ENCODE measurements at regions not wholly inside any gene's neighbourhood (a gene's known extent, or its start where the extent isn't known, plus 50 kb on each side); places are given as distances from the start of the nearest gene placed in this dataset.

DNA sequence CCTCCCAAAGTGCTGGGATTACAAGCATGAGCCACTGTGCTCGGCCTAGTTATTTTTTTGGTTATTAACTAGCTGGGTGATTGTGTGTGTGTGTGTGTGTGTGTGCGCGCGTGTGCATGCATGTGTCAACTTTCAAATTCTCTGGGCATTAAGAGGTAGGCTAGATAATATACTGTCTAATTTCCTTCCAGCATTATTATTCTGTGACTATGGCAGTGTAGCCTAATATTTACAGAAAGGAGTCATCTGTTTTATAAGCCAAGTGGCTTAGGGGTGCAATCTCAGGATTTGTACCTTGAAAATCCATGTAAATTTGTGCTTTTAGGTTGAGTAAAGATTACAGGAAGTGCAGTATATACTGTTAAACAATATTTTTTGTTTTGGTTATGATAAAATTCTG lies 85.1 kb upstream of the ZBTB20 start:
- Histone ChIP-seq H3K27ac (ENCODE audit: low read depth, low read length) (no peak overlapping the region), H3K9me3 (ENCODE audit: control insufficient read depth in 2 of 3, low read length in 3 of 3) (no peaks in the 10 kb centered on the region), H3K27me3 (ENCODE audit: control insufficient read depth in 2 of 2, insufficient read depth in 2 of 2, low read length in 2 of 2) (no peaks in the 10 kb centered on the region), H3K4me3 (ENCODE audit: low read length) (no peak overlapping the region), H3K36me3 (ENCODE audit: control insufficient read depth in 2 of 3, insufficient read depth in 3 of 3, low read length in 3 of 3) (no peaks in the 10 kb centered on the region), H3K4me1 (ENCODE audit: control insufficient read depth in 2 of 2, insufficient read depth in 2 of 2, low read length in 2 of 2) (no peaks in the 10 kb centered on the region)
- H3K9me3 Mint-ChIP-seq, result no peaks in the 10 kb centered on the region
- intact Hi-C loops (cut with micrococcal nuclease), result no loop called here
- ATAC-seq, result no peak
- no peaks in the 10 kb centered on the region for H3K36me3 Mint-ChIP-seq
- peaks cover 0 to 4% (median 0%) of the 10 kb centered on the region in 5 donors for H3K27me3 Mint-ChIP-seq
- no peak for DNase-seq
- H3K27ac Mint-ChIP-seq, result no peak overlapping the region
- no peak overlapping the region for H3K4me3 Mint-ChIP-seq
- POLR2A ChIA-PET, result no interaction called here
- H3K4me1 Mint-ChIP-seq, result no peaks in the 10 kb centered on the region
- CTCF ChIA-PET, result no interaction called here

DNA sequence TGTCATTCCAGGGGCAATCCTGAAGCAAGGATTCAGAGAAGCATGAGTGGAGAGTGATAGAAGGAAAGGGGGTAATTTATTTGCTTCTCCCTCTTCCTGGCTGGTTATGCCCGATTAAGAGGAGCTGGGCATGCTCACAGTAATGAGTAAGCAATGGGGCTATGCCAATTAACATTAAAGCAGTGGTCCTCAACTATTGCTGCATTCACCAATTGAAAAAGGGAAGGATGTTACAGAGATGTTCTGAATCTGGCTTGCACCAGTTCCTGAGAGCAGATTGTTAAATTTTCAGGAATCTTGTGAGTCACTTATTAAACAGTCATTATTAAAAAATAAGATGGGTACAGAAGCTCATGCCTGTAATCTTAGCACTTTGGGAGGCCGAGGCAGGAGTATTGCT lies 85.9 kb upstream of the ZBTB20 start:
- Mint-ChIP-seq H3K27ac (no peak overlapping the region), H3K4me3 (no peak overlapping the region), H3K27me3 (peaks cover 0 to 4% (median 0%) of the 10 kb centered on the region in 5 donors), H3K36me3 (no peaks in the 10 kb centered on the region), H3K9me3 (no peaks in the 10 kb centered on the region), H3K4me1 (no peaks in the 10 kb centered on the region)
- Histone ChIP-seq H3K4me3 (ENCODE audit: low read length) (no peak overlapping the region), H3K36me3 (ENCODE audit: control insufficient read depth in 2 of 3, insufficient read depth in 3 of 3, low read length in 3 of 3) (no peaks in the 10 kb centered on the region), H3K27ac (ENCODE audit: low read depth, low read length) (no peak overlapping the region), H3K9me3 (ENCODE audit: control insufficient read depth in 2 of 3, low read length in 3 of 3) (no peaks in the 10 kb centered on the region), H3K4me1 (ENCODE audit: control insufficient read depth in 2 of 2, insufficient read depth in 2 of 2, low read length in 2 of 2) (no peaks in the 10 kb centered on the region), H3K27me3 (ENCODE audit: control insufficient read depth in 2 of 2, insufficient read depth in 2 of 2, low read length in 2 of 2) (no peaks in the 10 kb centered on the region)
- DNase-seq, result no peak
- POLR2A ChIA-PET, result no interaction called here
- no peak for ATAC-seq
- CTCF ChIA-PET, result no interaction called here
- intact Hi-C loops (cut with micrococcal nuclease), result no loop called here

DNA sequence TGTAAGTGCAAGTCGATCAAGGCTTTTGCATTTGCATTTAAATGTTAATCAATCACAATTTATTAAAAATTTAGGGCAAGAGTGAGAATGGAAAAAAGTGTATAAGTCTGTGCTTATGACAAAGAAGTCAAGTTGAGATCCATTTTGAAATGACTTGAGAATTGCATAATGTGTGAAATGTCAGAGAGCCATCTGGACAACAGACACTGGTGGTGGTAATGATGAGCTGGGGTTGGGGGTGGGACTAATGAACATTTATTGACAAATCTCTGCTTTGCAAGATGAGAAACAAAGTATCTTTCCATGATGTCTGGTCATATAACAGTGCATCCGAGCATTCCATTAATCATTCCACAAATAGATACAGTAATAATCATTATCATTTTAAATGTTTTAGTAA lies 89.4 kb upstream of the ZBTB20 start:
- ChIA-PET POLR2A (no interaction called here), CTCF (no interaction called here)
- DNase-seq (no peak), ATAC-seq (no peak)
- Histone ChIP-seq H3K4me1 (ENCODE audit: control insufficient read depth in 2 of 2, insufficient read depth in 2 of 2, low read length in 2 of 2) (no peaks in the 10 kb centered on the region), H3K4me3 (ENCODE audit: low read length) (no peak overlapping the region), H3K27ac (ENCODE audit: low read depth, low read length) (no peak overlapping the region), H3K9me3 (ENCODE audit: control insufficient read depth in 2 of 3, low read length in 3 of 3) (no peaks in the 10 kb centered on the region), H3K36me3 (ENCODE audit: control insufficient read depth in 2 of 3, insufficient read depth in 3 of 3, low read length in 3 of 3) (no peaks in the 10 kb centered on the region), H3K27me3 (ENCODE audit: control insufficient read depth in 2 of 2, insufficient read depth in 2 of 2, low read length in 2 of 2) (no peaks in the 10 kb centered on the region)
- H3K4me3 Mint-ChIP-seq, result no peak overlapping the region
- H3K4me1 Mint-ChIP-seq, result no peaks in the 10 kb centered on the region
- H3K27ac Mint-ChIP-seq, result no peak overlapping the region
- intact Hi-C loops (cut with micrococcal nuclease), result no loop called here
- no peaks in the 10 kb centered on the region for H3K27me3 Mint-ChIP-seq
- H3K9me3 Mint-ChIP-seq, result no peaks in the 10 kb centered on the region
- H3K36me3 Mint-ChIP-seq, result peaks cover 0 to 6% (median 0%) of the 10 kb centered on the region in 5 donors

DNA sequence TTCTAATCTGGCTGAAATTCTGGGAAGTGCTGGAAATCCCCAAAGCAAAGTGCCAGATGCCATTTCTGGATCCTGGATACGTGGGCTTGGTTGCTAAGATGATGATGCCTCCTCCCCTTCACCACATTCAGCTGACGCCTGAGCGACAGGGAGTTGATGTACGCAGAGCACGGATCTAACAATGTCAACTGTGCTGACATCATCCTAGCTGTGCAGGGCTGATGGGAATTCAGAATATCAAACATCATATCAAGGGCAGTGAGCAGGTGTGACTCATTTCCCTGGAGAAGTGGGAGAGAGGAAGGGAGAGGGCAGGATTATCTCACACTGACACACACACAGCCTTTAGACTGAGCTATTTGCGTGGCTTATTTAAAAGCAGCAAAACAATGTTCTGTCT lies 92.6 kb upstream of the ZBTB20 start:
- H3K4me1 Mint-ChIP-seq, result no peaks in the 10 kb centered on the region
- Histone ChIP-seq H3K27me3 (ENCODE audit: control insufficient read depth in 2 of 2, insufficient read depth in 2 of 2, low read length in 2 of 2) (no peaks in the 10 kb centered on the region), H3K4me3 (ENCODE audit: low read length) (no peak overlapping the region), H3K36me3 (ENCODE audit: control insufficient read depth in 2 of 3, insufficient read depth in 3 of 3, low read length in 3 of 3) (no peaks in the 10 kb centered on the region), H3K9me3 (ENCODE audit: control insufficient read depth in 2 of 3, low read length in 3 of 3) (no peaks in the 10 kb centered on the region), H3K4me1 (ENCODE audit: control insufficient read depth in 2 of 2, insufficient read depth in 2 of 2, low read length in 2 of 2) (no peaks in the 10 kb centered on the region), H3K27ac (ENCODE audit: low read depth, low read length) (no peak overlapping the region)
- no peak for DNase-seq
- intact Hi-C loops (cut with micrococcal nuclease), result no loop called here
- no peak for ATAC-seq
- CTCF ChIA-PET, result no interaction called here
- H3K27ac Mint-ChIP-seq, result no peak overlapping the region
- H3K36me3 Mint-ChIP-seq, result peaks cover 0 to 12% (median 4%) of the 10 kb centered on the region in 5 donors
- H3K9me3 Mint-ChIP-seq, result peaks cover 0 to 10% (median 2%) of the 10 kb centered on the region in 11 donors
- H3K27me3 Mint-ChIP-seq, result no peaks in the 10 kb centered on the region
- no peak overlapping the region for H3K4me3 Mint-ChIP-seq
- POLR2A ChIA-PET, result no interaction called here

DNA sequence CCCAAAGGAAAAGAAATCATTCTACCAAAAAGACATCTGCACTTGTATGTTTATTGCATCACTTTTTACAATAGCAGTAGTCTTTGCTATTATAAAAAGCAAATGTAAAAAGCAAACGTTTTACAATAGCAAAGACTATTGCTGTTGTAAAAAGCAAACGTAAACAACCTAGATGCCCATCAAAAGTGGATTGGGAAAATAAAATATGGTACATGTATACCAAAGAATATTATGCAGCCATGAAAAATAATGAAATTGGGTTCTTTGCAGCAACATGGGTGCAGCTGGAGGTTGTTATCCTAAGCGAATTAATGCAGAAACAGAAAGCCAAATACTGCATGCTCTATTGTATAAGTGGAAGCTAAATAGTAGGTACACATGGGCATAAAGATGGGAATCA lies 97.3 kb upstream of the ZBTB20 start:
- Histone ChIP-seq H3K27ac (ENCODE audit: low read depth, low read length) (no peak overlapping the region), H3K4me1 (ENCODE audit: control insufficient read depth in 2 of 2, insufficient read depth in 2 of 2, low read length in 2 of 2) (no peaks in the 10 kb centered on the region), H3K36me3 (ENCODE audit: control insufficient read depth in 2 of 3, insufficient read depth in 3 of 3, low read length in 3 of 3) (no peaks in the 10 kb centered on the region), H3K4me3 (ENCODE audit: low read length) (no peak overlapping the region), H3K9me3 (ENCODE audit: control insufficient read depth in 2 of 3, low read length in 3 of 3) (no peaks in the 10 kb centered on the region), H3K27me3 (ENCODE audit: control insufficient read depth in 2 of 2, insufficient read depth in 2 of 2, low read length in 2 of 2) (no peaks in the 10 kb centered on the region)
- H3K27me3 Mint-ChIP-seq, result no peaks in the 10 kb centered on the region
- intact Hi-C loops (cut with micrococcal nuclease), result no loop called here
- POLR2A ChIA-PET, result no interaction called here
- no peak for ATAC-seq
- no peak overlapping the region for H3K4me3 Mint-ChIP-seq
- CTCF ChIA-PET, result interaction anchor here (0.6 kb wide), 1 partner anchor 124 kb away, joined by 5 read pairs; no protein-coding TSS in a partner anchor
- no peak for DNase-seq
- H3K36me3 Mint-ChIP-seq, result peaks cover 0 to 9% (median 4%) of the 10 kb centered on the region in 5 donors
- no peaks in the 10 kb centered on the region for H3K4me1 Mint-ChIP-seq
- peaks cover 0 to 10% (median 2%) of the 10 kb centered on the region in 11 donors for H3K9me3 Mint-ChIP-seq
- H3K27ac Mint-ChIP-seq, result no peak overlapping the region

DNA sequence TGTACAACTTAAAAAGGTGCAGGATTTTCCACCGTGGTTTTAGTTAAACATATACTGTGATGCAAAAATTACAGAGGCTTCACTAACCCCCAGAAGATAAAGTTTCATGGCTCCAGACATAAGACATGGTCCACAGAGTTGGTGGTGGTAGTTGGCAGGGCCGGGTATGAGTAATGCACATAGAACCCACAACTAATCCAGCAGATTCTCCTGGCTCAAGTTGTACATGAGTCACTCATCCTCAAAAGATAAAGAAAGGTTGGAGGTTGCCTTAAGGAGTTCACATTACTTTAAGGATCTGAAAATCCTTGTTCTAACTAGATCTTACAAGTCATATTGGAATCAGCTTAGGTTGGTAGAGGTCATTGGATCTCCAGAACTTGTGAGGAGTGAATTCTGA lies 98.3 kb upstream of the ZBTB20 start:
- H3K27me3 ChIP-seq (ENCODE audit: control insufficient read depth in 2 of 2, insufficient read depth in 2 of 2, low read length in 2 of 2), result no peaks in the 10 kb centered on the region
- no peaks in the 10 kb centered on the region for H3K4me1 ChIP-seq (ENCODE audit: control insufficient read depth in 2 of 2, insufficient read depth in 2 of 2, low read length in 2 of 2)
- no peak overlapping the region for H3K4me3 Mint-ChIP-seq
- peaks cover 0 to 10% (median 2%) of the 10 kb centered on the region in 11 donors for H3K9me3 Mint-ChIP-seq
- no peak overlapping the region for H3K27ac ChIP-seq (ENCODE audit: low read depth, low read length)
- H3K27ac Mint-ChIP-seq, result no peak overlapping the region
- H3K4me3 ChIP-seq (ENCODE audit: low read length), result no peak overlapping the region
- peaks cover 0 to 8% (median 4%) of the 10 kb centered on the region in 5 donors for H3K36me3 Mint-ChIP-seq
- no peaks in the 10 kb centered on the region for H3K36me3 ChIP-seq (ENCODE audit: control insufficient read depth in 2 of 3, insufficient read depth in 3 of 3, low read length in 3 of 3)
- ChIA-PET POLR2A (no interaction called here), CTCF (interaction anchor here (0.5 to 0.6 kb wide), 2 partner anchors 576 to 1334 kb away, joined by 3 to 5 read pairs; no protein-coding TSS in a partner anchor)
- no peaks in the 10 kb centered on the region for H3K27me3 Mint-ChIP-seq
- no peaks in the 10 kb centered on the region for H3K4me1 Mint-ChIP-seq
- no peaks in the 10 kb centered on the region for H3K9me3 ChIP-seq (ENCODE audit: control insufficient read depth in 2 of 3, low read length in 3 of 3)
- ATAC-seq (no peak), DNase-seq (no peak)
- intact Hi-C loops (cut with micrococcal nuclease), result no loop called here

DNA sequence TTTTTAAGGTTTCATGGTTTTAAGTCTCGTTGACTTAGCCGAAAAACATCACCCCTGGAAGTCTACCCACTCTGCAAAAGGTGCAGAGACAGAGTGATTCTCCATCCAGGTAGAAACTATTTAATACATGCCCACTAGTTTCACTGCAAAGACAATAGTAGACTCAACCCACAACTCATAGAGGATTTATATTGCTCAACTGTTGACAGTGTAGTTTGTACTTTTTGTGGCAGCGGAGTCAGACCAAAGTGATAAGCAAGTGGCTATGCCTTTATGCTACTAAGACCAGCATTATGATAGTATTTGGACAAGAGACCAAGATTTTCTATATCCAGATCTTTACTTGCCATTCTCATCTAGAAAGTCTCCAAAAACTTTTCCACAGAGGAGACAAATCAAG lies 98.8 kb upstream of the ZBTB20 start:
- H3K4me1 ChIP-seq (ENCODE audit: control insufficient read depth in 2 of 2, insufficient read depth in 2 of 2, low read length in 2 of 2), result no peaks in the 10 kb centered on the region
- ChIA-PET POLR2A (no interaction called here), CTCF (no interaction called here)
- peaks cover 0 to 8% (median 4%) of the 10 kb centered on the region in 5 donors for H3K36me3 Mint-ChIP-seq
- H3K4me1 Mint-ChIP-seq, result no peaks in the 10 kb centered on the region
- no peaks in the 10 kb centered on the region for H3K27me3 ChIP-seq (ENCODE audit: control insufficient read depth in 2 of 2, insufficient read depth in 2 of 2, low read length in 2 of 2)
- no peak overlapping the region for H3K27ac ChIP-seq (ENCODE audit: low read depth, low read length)
- DNase-seq (no peak), ATAC-seq (no peak)
- no peaks in the 10 kb centered on the region for H3K27me3 Mint-ChIP-seq
- H3K36me3 ChIP-seq (ENCODE audit: control insufficient read depth in 2 of 3, insufficient read depth in 3 of 3, low read length in 3 of 3), result no peaks in the 10 kb centered on the region
- H3K9me3 Mint-ChIP-seq, result peaks cover 0 to 10% (median 2%) of the 10 kb centered on the region in 11 donors
- no peak overlapping the region for H3K27ac Mint-ChIP-seq
- intact Hi-C loops (cut with micrococcal nuclease), result no loop called here
- H3K4me3 ChIP-seq (ENCODE audit: low read length), result no peak overlapping the region
- no peaks in the 10 kb centered on the region for H3K9me3 ChIP-seq (ENCODE audit: control insufficient read depth in 2 of 3, low read length in 3 of 3)
- no peak overlapping the region for H3K4me3 Mint-ChIP-seq

All from naive thymus-derived CD4-positive, alpha-beta T cell (primary cell).